ENCODE measurements at regions not wholly inside any gene's neighbourhood (a gene's known extent, or its start where the extent isn't known, plus 50 kb on each side); places are given as distances from the start of the nearest gene placed in this dataset.
A peak's percentile ranks its signal among the peaks of the same experiment; 100 is the strongest.
"Not testable (repeated sequence)": the region's sequence is repeated elsewhere in the genome, so short reads cannot be mapped to it uniquely, and the experiment has no call there.

DNA sequence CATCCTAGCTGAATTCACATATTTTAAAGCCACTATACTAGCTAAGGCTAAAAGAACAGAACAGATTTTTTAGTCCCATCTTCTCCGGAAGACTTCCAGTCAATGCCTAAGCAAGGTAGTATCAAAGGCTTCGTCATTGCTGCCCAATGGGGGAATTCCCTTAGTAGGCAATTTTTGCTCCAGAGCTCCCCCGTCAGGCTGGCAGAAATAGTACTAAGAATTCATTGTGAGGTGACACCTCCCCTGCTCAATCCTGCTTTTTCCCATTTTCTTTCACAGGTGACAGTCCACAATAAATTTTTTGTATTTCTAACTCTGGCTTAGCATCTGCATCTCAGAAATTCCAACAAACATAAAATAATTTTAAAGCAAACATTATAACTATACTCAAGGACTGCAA lies 52.8 kb upstream of the SRSF6 start:
- H3K9me2 ChIP-seq (replicated peaks; ENCODE audit: low read length) = no peaks in the 10 kb centered on the region
- H3F3A ChIP-seq (ENCODE audit: low read length, unreplicated experiment) = no peaks in the 10 kb centered on the region
- TF ChIP-seq EZH2 (IDR thresholded peaks at IDR 0.05; ENCODE audit: low read length, unreplicated experiment) (no peak), EZH2phosphoT487 (IDR thresholded peaks at IDR 0.05; ENCODE audit: borderline replicate concordance, low read length) (no peak)
- TF ChIP-seq, protein P1, sequence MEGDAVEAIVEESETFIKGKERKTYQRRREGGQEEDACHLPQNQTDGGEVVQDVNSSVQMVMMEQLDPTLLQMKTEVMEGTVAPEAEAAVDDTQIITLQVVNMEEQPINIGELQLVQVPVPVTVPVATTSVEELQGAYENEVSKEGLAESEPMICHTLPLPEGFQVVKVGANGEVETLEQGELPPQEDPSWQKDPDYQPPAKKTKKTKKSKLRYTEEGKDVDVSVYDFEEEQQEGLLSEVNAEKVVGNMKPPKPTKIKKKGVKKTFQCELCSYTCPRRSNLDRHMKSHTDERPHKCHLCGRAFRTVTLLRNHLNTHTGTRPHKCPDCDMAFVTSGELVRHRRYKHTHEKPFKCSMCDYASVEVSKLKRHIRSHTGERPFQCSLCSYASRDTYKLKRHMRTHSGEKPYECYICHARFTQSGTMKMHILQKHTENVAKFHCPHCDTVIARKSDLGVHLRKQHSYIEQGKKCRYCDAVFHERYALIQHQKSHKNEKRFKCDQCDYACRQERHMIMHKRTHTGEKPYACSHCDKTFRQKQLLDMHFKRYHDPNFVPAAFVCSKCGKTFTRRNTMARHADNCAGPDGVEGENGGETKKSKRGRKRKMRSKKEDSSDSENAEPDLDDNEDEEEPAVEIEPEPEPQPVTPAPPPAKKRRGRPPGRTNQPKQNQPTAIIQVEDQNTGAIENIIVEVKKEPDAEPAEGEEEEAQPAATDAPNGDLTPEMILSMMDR (conservative IDR thresholded peaks at IDR 0.05; ENCODE audit: low read depth, low read length) = peak; percentile 64
- H3K9me3 ChIP-seq (ENCODE audit: low read length) = no peaks in the 10 kb centered on the region
- H3K4me3 ChIP-seq (ENCODE audit: low read length) = no peak overlapping the region
- no peak overlapping the region for H3K9ac ChIP-seq (ENCODE audit: low read length)
- ChIA-PET CTCF (no interaction called here), POLR2A (ENCODE audit: unreplicated experiment) (no interaction called here)
- DNase-seq = peak; percentile 40
- intact Hi-C loops (cut with micrococcal nuclease) = loop anchor here (5.0 kb wide), 1 partner anchor 1448 kb away; no protein-coding TSS in a partner anchor
- H3K36me3 ChIP-seq (ENCODE audit: low read depth, low read length) = no peaks in the 10 kb centered on the region
- H3K27me3 ChIP-seq (ENCODE audit: low read length) = peaks cover 9% of the 10 kb centered on the region
- no peaks in the 10 kb centered on the region for H4K20me1 ChIP-seq (ENCODE audit: low read length)
- no peak for ATAC-seq
- no TSS peak for BruUV-seq (replicated peaks)
- no peak overlapping the region for H3K27ac ChIP-seq (ENCODE audit: low read length)
- H3K4me1 ChIP-seq (ENCODE audit: insufficient read depth, low read length) = no peaks in the 10 kb centered on the region
- H3K4me2 ChIP-seq (ENCODE audit: low read length) = no peak overlapping the region
- no peaks in the 10 kb centered on the region for H3K79me2 ChIP-seq (ENCODE audit: low read length)
- H2AFZ ChIP-seq (ENCODE audit: low read length) = no peak overlapping the region

DNA sequence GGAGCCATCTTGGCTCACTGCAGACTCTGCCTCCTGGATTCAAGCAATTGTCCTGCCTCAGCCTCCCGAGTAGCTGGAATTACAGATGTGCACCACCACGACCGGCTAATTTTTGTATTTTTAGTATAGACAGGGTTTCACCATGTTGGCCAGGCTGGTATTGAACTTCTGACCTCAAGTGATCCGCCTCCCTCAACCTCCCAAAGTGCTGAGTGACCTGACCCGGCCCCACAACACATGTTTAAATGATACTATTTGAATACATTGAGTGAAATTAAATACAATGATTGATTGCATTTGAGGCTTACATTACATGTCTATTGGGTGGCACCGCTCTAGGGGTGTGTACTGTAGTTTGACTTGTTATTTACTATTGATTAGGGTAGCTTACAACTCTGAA lies 56.8 kb upstream of the SRSF6 start:
- H3K36me3 ChIP-seq (ENCODE audit: low read depth, low read length); H3K4me3 ChIP-seq (ENCODE audit: low read length); intact Hi-C loops (cut with micrococcal nuclease); H3F3A ChIP-seq (ENCODE audit: low read length, unreplicated experiment); CTCF ChIA-PET; H3K9me2 ChIP-seq (replicated peaks; ENCODE audit: low read length); H3K4me2 ChIP-seq (ENCODE audit: low read length); H3K27ac ChIP-seq (ENCODE audit: low read length); H3K9ac ChIP-seq (ENCODE audit: low read length); BruUV-seq (replicated peaks); H4K20me1 ChIP-seq (ENCODE audit: low read length); POLR2A ChIA-PET (ENCODE audit: unreplicated experiment); H3K4me1 ChIP-seq (ENCODE audit: insufficient read depth, low read length); DNase-seq; H2AFZ ChIP-seq (ENCODE audit: low read length); ATAC-seq; H3K79me2 ChIP-seq (ENCODE audit: low read length); H3K9me3 ChIP-seq (ENCODE audit: low read length): not testable (repeated sequence)
- peaks cover 18% of the 10 kb centered on the region for H3K27me3 ChIP-seq (ENCODE audit: low read length)

DNA sequence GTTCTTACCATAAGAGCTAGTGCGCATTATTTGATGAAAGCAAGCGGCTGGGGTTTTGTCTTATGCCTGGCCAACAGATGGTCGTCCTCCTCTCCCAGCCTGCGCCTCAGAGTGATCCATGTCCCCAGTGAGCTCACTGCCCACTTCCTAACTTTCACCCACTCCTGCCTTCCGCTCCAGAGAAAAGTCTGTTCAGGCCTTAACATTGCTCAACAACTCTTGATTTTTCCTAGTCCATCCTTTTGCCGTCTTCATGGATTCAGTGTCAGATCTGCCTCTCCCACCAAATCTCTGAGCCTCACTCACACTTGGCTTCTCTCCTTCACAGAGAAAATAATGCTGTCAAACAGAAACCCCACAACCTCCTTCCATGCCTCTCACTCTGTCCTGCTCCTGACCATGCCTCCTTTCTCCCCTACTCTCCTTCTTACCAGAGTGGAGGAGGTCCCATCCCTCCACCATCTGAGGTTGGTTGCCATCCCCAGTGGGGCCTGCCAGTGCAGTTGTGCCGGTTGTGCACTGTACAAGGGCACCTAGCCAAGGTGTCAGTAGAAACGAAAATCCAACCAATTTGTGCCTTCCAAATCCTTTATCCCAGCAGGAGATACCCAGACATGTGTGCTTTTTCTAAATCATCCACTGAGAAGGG lies 58.9 kb upstream of the SRSF6 start:
- no peaks in the 10 kb centered on the region for H3K9me2 ChIP-seq (replicated peaks; ENCODE audit: low read length)
- no TSS peak for BruUV-seq (replicated peaks)
- ATAC-seq (no peak), DNase-seq (no peak)
- no peaks in the 10 kb centered on the region for H3K4me1 ChIP-seq (ENCODE audit: insufficient read depth, low read length)
- H3K79me2 ChIP-seq (ENCODE audit: low read length) = no peaks in the 10 kb centered on the region
- H3F3A ChIP-seq (ENCODE audit: low read length, unreplicated experiment) = no peaks in the 10 kb centered on the region
- H3K4me3 ChIP-seq (ENCODE audit: low read length) = no peak overlapping the region
- peaks cover 22% of the 10 kb centered on the region for H3K27me3 ChIP-seq (ENCODE audit: low read length)
- no peak overlapping the region for H3K27ac ChIP-seq (ENCODE audit: low read length)
- ChIA-PET POLR2A (ENCODE audit: unreplicated experiment) (no interaction called here), CTCF (no interaction called here)
- no peak overlapping the region for H3K9ac ChIP-seq (ENCODE audit: low read length)
- no peaks in the 10 kb centered on the region for H3K9me3 ChIP-seq (ENCODE audit: low read length)
- intact Hi-C loops (cut with micrococcal nuclease) = no loop called here
- no peak overlapping the region for H2AFZ ChIP-seq (ENCODE audit: low read length)
- no peak overlapping the region for H3K4me2 ChIP-seq (ENCODE audit: low read length)
- H4K20me1 ChIP-seq (ENCODE audit: low read length) = no peaks in the 10 kb centered on the region
- TF ChIP-seq EZH2 (IDR thresholded peaks at IDR 0.05; ENCODE audit: low read length, unreplicated experiment) (no peak), EZH2phosphoT487 (IDR thresholded peaks at IDR 0.05; ENCODE audit: borderline replicate concordance, low read length) (no peak)
- TF ChIP-seq, protein P1 (conservative IDR thresholded peaks at IDR 0.05; ENCODE audit: low read depth, low read length) = no peak
- no peaks in the 10 kb centered on the region for H3K36me3 ChIP-seq (ENCODE audit: low read depth, low read length)
